GM21576 (cell line): ENCODE measurements at regions not wholly inside any gene's neighbourhood (a gene's known extent, or its start where the extent isn't known, plus 50 kb on each side); places are given as distances from the start of the nearest gene placed in this dataset.
A peak's percentile ranks its signal among the peaks of the same experiment; 100 is the strongest.

Experiments used
- ATAC-seq: cut with Tn5 transposase; IDR thresholded peaks from one replicate; pipeline ENCODE4 v1.9.1; 2021; ENCODE audit warnings: mild to moderate bottlenecking, moderate library complexity; ENCODE audit not compliant: unreplicated experiment

DNA sequence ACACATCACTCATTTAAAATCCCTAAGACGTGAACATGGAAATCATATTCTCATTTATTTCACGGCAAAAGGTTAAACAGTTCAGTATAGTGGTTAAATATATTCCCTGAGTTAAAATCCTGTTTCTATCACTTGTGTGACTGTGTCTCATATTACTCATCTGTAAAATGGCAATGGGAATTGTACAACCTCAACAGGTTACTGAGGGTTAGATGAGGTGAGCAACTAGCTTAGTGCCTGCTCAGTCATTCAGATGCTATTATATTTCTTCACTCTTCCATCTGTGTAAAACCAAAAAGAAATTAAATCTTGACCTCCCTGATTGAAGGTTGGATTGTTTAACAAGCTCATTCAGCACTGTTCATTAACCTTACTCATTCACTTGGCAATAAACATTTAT is 212.4 kb upstream of the STK17B start:
- no peak for ATAC-seq

DNA sequence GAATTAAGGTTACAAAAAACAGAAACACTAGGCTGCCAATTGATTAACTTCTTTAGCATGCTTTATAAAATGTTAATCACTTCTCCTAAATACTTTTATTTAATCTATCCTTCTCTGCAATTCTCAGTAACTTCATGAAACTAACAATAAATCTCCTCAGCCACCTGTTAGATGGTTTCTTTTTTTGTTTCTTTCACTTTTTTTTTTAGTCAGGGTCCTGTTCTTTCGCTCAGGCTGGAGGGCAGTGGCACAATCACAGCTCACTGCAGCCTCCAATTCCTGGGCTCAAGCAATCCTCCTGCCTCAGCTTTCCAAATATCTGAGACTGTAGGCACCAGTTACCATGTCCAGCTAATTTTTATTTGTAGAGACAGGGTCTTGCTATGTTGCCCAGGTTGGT is 213.4 kb upstream of the STK17B start:
- peak; percentile 63 for ATAC-seq

DNA sequence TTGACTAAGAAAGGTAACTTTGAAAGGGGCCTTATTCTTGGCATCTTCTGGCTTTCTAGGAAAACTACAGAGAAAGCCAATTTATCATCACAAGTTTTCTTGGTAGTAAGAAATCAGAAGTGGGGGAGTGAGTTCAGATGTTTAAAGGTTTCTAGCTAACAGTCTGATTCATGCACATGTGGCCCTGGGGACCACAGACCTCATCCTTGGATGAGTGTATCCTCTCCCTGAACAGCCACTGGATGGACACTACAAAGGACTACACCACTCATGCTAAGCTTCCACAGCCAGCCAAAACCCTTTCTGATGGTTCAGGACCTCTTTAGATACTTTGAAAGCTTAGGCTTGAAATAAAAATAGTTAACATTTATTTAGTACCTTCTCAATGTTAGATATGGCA is 218.3 kb upstream of the STK17B start:
- ATAC-seq = no peak

DNA sequence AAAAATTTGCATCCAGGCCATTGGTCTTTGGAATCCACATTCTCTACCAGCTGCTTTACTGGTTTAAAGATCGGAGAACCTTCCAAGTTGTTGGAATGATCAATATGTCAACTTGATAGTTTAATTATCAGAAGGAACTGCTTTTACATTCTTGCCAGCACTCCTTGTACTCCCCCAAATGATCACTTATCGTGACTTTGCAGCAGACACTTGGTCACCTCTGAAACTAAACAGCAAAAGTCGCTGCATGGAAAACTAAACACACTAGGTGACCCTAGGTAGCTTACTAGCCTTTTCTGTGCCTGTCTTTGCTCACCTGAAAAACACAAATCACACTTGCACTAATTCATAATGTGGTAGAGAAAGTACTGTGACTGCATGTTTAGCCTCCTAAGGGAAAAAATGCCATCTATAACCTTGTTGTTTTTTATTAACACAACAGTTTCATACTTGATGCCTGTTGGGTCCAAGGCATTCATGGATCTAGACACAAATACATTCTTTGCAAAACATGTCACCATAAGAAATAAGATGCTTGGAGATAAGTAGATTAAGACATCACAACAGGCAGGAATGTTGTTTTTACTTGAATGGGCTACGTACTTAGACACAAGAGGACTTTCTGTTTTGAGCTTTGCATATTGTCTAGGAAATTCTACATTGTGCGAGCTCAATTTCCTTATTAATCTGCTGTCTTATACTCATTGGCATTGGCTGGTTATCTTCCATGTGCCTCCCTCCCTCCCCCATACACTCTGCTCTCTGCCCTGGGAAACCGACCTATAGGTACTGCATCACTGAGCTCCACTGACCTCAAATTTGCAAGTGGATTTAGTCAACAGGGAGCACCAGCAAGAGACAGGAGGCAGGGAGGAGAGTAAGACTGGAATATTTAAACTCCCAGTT is 219.1 kb upstream of the STK17B start:
- ATAC-seq = no peak

DNA sequence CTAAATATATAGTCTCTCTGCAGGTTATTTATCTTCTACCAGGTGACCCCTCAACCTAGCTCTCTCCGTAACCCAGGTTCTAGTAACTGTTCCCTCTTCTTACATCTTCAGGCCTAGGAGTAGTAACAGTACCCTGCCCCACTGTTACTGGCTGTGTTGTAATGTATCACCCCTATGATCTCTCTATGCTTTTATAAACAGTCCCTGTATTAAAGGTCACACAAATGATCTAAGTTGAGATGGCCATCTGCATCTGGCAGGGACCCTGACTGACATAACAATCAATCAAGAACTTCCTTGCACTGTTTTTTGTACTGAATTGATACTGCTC is 219.7 kb upstream of the STK17B start:
- ATAC-seq = no peak

DNA sequence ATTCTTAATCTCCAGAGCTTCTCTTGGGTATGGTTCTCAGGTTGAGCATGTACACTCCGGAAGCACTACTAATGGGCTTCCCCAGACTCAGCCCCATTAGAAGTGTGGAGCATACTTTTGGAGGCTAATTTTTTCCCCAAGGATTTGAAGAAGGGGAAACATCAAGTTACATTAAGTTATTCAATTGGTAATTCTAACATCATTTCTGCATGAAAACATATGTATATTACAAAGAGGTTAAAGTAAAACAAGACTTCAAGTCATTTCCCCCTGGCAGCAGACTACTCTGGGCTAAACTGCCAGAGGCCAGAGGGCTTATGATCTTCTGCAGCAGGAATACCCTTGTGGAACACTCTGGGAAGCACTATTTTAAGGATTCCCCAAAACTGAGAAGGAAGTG is 227.7 kb upstream of the STK17B start:
- ATAC-seq = no peak

DNA sequence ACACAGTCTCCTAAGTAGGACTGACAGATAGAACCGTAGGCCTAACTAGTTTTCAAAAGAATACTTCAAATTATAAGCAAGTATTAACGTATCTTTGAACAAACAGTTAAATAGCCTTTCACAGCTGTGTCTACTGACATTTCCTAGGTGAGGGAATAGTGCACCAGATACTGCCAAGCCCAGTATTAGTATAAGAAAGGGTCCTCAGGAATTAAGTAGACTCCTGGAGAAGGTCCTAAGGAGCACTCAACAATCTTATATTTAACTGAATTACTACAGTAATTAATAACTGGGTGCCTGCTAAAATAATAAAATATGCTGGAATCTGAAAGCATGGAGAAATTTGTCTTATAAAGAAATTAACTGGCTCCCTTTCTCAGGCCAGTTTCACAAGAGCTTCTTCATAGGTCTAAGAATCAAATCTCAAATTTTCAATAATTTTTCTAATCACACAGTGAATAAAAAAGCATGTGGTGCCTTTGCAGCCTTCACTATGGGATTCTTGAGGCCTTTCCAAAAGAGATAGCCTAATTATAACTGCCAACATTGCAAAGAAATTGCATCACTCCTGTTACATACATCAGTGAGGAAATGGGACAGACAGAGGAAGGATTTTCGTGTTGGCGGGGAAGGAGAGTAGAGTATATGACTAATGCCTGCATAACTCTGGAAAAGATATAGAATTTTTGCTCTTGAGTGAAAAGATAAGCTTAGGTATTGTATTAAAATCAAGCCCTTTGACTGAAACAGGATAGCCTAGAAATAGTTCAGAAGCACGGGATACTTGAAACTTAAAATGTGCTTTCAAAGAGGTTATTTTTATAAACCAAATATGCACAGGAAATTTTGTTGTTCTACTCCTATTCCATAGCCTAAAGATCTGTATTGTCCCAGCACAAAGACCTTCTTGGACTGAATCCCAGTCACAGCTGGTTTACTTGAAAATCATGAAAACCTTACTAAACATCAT is 228.6 kb upstream of the STK17B start:
- no peak for ATAC-seq

DNA sequence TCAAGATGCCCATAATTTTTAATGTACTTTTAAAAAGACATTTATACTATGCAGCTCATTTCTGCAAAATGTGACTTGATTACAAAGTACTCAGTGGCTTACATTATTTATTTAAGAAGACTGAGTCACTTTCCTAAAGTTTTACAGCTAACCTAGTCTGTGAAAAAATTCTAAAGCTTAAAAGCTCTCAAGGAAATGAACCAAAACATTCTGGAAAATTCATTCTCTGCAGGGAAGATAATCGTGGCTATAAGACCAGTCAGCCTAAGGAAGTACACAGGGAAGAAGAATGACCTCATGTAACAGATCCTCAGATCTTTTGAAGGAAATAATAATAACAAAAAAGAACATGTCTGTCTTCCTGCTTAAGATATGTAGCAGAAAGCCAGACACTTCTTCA is 232.1 kb upstream of the STK17B start:
- no peak for ATAC-seq

DNA sequence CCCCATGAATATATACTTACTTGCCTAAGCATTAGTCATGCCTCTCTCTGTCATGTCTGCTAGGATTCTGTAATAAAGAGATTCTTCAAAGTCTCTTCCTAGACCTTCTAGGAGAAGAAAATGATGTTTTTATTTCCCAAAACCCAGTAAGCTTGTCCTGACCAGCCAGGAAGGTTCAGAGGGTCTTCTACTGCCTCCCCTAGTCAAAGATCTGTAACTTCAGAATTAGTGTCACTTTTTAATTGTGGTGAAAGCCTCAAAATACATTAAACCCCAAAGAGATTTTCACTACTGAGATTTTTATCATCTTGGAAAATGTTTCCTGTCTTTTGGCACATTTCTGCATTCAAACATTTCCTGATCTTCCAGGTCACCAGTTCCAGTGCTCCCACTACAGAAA is 232.9 kb upstream of the STK17B start:
- ATAC-seq = no peak

DNA sequence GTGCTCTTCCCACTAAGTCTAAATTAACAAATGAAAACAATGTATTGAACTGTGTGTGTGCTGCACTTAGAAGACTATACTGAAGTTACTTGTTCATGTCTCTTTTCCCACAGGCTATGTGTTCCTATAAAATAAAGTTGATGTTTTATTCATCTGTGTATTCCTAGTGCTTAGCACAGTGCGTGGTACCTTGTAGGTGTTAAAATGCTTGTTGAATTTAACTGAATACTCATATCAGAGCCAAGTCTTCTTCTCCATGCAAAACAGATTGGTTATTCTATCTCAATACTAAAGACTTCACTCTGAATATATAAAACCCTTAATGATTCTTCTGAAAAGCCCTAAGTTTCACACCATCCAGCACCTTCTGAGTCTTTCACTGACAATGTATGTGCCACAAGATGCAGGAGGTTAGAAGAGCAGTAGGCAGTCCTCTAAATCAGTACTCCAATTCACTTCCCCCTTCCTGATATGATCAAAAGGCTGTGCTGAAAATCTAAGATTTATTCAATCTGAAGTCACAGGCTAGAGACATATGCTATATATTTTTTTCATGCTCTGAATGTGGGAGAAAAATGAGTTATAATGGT is 231.7 kb upstream of the CCDC150 start:
- ATAC-seq = no peak

DNA sequence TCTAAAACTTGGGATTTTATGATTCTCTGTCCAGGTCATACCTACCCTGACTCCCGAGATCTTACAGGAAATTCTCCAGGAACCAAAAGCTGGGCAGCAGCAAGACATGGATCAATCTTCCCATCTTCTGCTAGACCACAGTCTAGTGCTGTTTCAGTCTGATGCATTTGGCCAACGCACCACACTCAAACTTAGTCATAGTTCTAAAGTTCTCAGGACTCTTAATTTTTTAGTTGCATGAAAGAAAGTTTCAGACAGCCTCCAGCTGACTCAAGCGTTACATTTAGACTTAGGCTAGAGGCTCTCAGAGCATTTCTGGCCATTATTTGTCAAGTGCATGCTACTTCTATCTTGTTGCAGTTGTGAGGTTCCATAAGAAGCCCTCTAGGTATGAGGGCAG is 230.1 kb upstream of the CCDC150 start:
- peak; percentile 33 for ATAC-seq

DNA sequence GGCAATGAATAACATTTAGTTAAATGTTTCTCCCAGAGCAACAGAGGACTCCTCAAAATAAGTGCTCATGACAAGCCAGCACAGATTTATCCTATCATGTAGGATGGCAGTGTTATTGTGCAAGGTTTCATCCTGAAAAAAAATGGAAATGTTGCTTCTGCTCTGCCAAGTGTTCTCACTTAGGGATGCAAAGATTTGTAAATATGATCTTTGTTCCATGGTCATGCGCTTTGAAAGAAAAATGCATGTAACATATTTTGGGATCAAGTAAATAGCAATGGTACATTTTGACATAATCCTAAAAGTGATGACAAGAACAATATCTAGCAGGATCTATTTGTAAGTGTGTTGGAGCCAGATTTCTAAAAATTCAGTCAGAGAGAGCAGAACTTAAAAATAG is 229.5 kb upstream of the CCDC150 start:
- ATAC-seq = no peak

DNA sequence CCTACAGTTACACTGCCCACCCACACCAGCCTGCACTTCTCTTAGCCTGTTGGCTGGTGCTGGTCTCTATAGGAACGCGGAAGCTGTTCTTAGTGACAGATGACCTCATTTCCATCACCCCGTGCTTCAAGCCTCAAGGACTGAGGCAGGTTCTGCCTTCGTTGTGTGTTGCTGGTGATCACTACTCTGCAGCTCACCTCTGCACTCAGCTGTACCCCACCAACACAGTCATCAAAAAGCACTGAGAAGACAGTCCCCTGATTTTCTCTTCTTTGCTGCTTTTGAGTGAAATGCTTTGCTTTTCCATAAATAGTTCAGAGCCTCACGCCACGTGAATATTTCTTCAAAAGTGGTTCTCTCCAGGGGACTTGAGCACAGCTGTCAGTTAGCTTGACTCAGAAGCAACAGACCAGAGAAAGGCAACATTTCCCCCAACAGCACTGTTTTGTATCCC is 225.7 kb upstream of the CCDC150 start:
- peak; percentile 85 for ATAC-seq

DNA sequence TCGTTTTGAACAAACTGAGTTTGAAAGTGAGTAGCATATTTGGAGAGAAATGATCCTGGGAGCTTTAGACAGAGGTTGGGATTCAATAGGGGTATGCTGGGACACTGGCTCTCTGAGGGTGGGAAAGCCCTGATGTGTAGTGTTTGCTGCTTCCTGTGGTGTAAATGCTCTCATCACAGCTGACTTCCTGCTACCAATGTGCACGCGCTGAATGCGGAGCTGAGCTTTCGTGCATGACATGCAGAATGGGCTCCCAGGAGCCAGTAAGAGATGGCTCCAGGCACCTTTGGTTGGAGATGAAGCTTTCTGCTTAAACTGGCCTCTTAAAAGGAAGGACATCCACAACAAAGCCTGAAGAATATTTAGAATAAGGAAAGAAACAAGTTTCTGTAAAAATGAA is 224.1 kb upstream of the CCDC150 start:
- peak; percentile 57 for ATAC-seq

DNA sequence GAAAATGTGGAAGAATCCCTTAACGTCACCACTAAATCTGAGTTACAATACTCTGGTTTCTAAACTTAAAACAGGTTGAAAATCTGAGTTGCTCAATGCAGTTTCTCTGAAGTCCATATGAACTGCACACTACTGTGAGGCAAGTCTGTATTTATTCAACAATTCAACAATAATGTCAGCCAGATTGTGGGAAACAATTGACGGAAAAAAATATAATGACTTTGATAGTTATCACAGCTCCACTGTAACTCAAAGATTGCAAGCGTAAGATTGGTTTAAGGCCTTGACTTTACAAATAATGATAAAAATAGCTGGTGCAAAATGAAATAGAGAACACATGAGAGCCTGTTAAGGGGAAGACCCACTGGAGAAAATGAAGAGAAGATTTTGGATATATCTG is 219.4 kb upstream of the CCDC150 start:
- ATAC-seq = no peak

DNA sequence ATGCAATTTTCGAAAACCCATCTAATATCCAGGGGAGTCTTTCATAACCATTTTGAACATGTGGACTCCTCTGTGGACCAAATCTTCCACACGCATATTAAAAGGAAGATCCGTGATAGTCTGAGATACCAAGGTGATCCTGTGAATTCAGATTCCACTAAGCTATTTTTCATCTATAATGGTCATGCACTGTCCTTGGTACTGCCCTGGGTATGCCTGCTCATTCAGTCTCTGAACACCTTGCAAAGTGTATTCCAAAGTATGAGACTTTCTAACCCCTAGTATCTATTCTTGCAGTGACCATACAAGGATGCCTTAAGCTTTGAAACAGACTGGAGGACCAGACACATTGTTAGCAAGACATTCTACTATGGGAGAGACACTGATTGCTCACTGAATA is 217.6 kb upstream of the CCDC150 start:
- ATAC-seq = no peak

DNA sequence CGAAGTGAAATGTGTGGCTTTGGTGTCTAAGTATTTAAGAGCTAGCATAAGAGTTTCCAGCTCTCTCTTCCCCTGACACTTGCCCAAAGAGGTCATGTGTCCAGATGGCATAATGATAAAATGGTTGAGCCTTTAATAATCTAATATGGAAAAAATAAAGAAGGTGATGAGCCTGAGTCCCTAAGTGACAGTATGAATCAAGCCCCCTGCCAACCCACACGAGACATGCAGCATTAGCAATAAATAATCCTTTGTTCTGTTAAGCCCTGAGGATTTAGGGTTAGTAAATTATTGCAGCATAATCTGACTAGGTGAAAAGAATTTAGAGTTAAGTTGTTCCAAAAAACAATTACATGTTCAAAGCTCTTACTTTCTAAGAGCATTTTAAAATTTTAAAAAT is 217.2 kb upstream of the CCDC150 start:
- no peak for ATAC-seq

DNA sequence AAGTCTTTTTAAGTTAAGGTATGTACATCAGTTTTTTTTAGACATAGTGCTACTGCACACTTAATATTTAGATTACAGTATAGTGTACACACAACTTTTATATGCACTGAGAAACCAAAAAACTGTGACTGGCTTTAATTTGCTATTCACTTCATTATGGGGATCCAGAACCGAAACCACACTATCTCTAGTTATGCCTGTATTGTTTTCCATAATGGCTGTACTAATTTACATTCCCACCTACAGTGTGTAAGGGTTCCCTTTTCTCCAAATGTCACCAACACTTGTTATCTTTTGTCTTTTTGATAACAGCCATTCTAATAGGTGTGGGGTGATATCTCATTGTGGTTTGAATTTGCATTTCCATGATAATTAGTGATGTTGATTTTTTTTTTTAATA is 213.4 kb upstream of the CCDC150 start:
- no peak for ATAC-seq

DNA sequence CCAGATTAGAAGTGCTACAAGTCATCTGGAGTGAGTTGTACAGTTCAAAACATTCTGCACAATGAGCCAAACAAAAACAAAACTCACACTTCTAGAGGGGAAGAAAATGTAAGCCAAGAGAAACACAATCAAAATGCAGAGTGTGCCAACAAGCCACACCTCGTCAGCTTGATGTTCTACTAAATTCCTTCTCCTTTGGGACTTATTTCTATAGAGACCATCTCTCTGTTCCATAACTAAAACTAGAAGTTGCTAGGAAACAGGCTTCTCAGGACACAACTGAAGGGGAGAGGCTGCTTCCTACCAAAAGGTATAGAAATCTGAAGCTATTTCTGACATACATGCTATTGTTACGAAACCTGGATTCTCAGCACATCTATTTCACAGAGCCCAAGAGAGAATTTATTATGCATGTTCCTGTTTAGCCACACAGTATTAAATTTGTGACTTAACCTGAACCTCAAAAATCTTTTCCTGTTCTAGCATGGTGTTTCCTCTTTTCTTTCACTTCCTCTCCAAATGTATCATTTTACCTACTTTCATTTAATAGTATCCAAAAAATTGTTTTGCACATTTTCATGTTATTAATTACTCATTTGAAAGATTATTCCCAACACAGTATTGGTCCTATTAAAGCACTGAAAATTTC is 211.4 kb upstream of the CCDC150 start:
- peak; percentile 56 for ATAC-seq

DNA sequence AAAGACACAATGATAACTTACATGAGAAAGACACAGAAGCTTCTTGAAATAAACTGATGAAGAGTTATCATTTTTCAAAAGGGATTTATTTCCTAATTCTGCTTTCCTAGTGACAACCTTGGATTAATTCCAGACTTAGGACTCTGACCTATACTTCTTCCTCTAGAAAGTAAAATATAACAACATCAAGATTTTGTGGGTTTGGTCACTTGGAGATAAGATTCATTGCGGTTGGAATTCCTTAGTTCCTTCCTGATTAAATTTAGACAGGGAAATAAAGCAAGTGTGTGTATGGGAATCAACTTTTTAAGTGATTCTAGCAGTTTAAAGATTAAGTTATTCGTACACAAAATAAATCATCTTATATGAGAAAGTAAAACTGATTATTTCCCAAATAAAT is 208.4 kb upstream of the CCDC150 start:
- no peak for ATAC-seq

DNA sequence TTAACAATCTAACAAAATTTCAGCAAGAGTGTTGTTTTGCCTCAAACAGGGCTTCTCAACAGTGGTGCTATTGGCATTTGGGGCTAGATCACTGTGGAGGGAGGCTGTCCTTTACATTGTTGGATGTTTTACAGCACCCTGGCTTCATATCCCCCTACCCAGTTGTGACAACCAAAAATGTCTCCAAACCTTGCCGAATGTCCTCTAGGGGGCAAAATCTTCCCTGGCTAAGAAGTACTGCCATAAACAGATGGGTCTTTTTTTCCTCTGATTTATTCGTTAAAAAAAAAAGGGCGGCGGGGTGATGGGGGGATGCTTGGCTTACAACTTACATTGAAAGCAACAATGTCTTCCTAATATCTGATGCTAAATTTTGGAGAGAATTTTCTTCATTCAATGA is 207.6 kb upstream of the CCDC150 start:
- no peak for ATAC-seq
